Adrenal gland (tissue), 5 donors: ENCODE measurements at regions not wholly inside any gene's neighbourhood (a gene's known extent, or its start where the extent isn't known, plus 50 kb on each side); places are given as distances from the start of the nearest gene placed in this dataset.

Source experiments
- POLR2A ChIP-seq, 2 donors: fragments of 450-650 bp; IDR thresholded peaks; one replicate each; pipeline ENCODE4 v1.6.1; 2017; ENCODE audit warnings: antibody characterized with exemption in 2 of 2, mild to moderate bottlenecking in 2 of 2, moderate library complexity in 1 of 2
- TF ChIP-seq, protein P1 (sequence below), 6 experiments: fragments of 450-650 bp in 4 of 6; fragments of 200-600 bp in 2 of 6; sonication (generic) in 1 of 6; IDR thresholded peaks; 1 replicate in 5 of 6; 2 replicates in 1 of 6; pipeline versions ENCODE4 v1.5.1 to v1.8.0; 2016 to 2021; ENCODE audit warnings: antibody characterized with exemption in 6 of 6, mild to moderate bottlenecking in 2 of 6, moderate library complexity in 1 of 6
- donor health status: DM: no; HTN: no; CAD: no.

DNA sequence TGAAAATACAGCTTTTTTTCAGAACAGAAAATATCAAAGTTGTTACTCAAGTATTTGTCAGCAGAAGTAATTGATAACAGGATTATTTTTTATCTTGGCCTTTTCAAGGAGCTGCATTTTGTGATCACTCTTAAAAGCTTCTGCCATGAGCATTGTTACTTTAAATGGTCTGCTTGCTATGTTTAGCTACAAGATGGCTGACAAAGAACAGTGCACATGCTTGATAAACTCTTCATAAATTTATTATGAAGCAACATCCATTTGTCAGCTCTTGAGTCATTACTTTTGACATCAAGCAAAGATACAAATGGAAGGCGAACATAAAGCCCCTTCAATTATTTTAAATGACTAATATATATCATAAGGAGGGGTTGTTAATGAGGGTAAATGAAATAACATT is 205.4 kb upstream of the RPS6KA3 start:
- no peak for TF ChIP-seq POLR2A (IDR thresholded peaks at IDR 0.05)
- TF ChIP-seq, protein P1, sequence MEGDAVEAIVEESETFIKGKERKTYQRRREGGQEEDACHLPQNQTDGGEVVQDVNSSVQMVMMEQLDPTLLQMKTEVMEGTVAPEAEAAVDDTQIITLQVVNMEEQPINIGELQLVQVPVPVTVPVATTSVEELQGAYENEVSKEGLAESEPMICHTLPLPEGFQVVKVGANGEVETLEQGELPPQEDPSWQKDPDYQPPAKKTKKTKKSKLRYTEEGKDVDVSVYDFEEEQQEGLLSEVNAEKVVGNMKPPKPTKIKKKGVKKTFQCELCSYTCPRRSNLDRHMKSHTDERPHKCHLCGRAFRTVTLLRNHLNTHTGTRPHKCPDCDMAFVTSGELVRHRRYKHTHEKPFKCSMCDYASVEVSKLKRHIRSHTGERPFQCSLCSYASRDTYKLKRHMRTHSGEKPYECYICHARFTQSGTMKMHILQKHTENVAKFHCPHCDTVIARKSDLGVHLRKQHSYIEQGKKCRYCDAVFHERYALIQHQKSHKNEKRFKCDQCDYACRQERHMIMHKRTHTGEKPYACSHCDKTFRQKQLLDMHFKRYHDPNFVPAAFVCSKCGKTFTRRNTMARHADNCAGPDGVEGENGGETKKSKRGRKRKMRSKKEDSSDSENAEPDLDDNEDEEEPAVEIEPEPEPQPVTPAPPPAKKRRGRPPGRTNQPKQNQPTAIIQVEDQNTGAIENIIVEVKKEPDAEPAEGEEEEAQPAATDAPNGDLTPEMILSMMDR (IDR thresholded peaks at IDR 0.05), result no peak
